ENCODE measurements at regions not wholly inside any gene's neighbourhood (a gene's known extent, or its start where the extent isn't known, plus 50 kb on each side); places are given as distances from the start of the nearest gene placed in this dataset.

GRCh38 chr4:163623787-163624186 lies 129.3 kb downstream of the TMA16 start:
- no peak for DNase-seq

GRCh38 chr4:163624727-163625126 lies 130.2 kb downstream of the TMA16 start:
- no peak for DNase-seq

GRCh38 chr4:163631288-163631687 lies 136.8 kb downstream of the TMA16 start:
- no peak for DNase-seq

- no peak for DNase-seq
Observed at GRCh38 chr4:163638909-163639308, 144.4 kb downstream of the TMA16 start.

- DNase-seq: no peak
Observed at GRCh38 chr4:163649557-163650091, 155.1 kb downstream of the TMA16 start.

GRCh38 chr4:163651761-163652160 lies 157.3 kb downstream of the TMA16 start:
- DNase-seq: no peak

GRCh38 chr4:163654621-163655020 lies 160.1 kb downstream of the TMA16 start:
- no peak for DNase-seq

GRCh38 chr4:163660636-163661035 lies 166.1 kb downstream of the TMA16 start:
- DNase-seq: no peak

GRCh38 chr4:163662768-163663167 lies 168.3 kb downstream of the TMA16 start:
- DNase-seq: no peak

- DNase-seq: no peak
Observed at GRCh38 chr4:163663454-163664225, 169.2 kb downstream of the TMA16 start.

- DNase-seq: no peak
Observed at GRCh38 chr4:163665101-163665500, 170.6 kb downstream of the TMA16 start.

GRCh38 chr4:163665521-163666331 lies 171.2 kb downstream of the TMA16 start:
- DNase-seq: no peak

GRCh38 chr4:163666332-163666873 lies 171.9 kb downstream of the TMA16 start:
- DNase-seq: no peak

GRCh38 chr4:163672751-163673150 lies 178.3 kb downstream of the TMA16 start:
- DNase-seq: no peak

- no peak for DNase-seq
Observed at GRCh38 chr4:163673848-163674697, 179.6 kb downstream of the TMA16 start.

- peak in 1 of 2 experiments; percentile 8 for DNase-seq
Observed at GRCh38 chr4:163679189-163679588, 184.7 kb downstream of the TMA16 start.

- DNase-seq: no peak
Observed at GRCh38 chr4:163680386-163681098, 186.1 kb downstream of the TMA16 start.

- DNase-seq: peak in 1 of 2 experiments; percentile 3
Observed at GRCh38 chr4:163681208-163681821, 186.8 kb downstream of the TMA16 start.

- DNase-seq: no peak
Observed at GRCh38 chr4:163688856-163689255, 194.4 kb downstream of the TMA16 start.

GRCh38 chr4:163693211-163693610 lies 198.7 kb downstream of the TMA16 start:
- DNase-seq: no peak

- DNase-seq: no peak
Observed at GRCh38 chr4:163693776-163694175, 199.3 kb downstream of the TMA16 start.

All from NCI-H524 (cell line).